HG03342 (cell line): ENCODE measurements at regions not wholly inside any gene's neighbourhood (a gene's known extent, or its start where the extent isn't known, plus 50 kb on each side); places are given as distances from the start of the nearest gene placed in this dataset.

Experiments used
- ATAC-seq: cut with Tn5 transposase; IDR thresholded peaks from one replicate; pipeline ENCODE4 v1.9.1; 2021; ENCODE audit warnings: mild to moderate bottlenecking, moderate library complexity; ENCODE audit not compliant: unreplicated experiment

GRCh38 chr3:30201715-30202114, 404.7 kb upstream of the TGFBR2 start:
- ATAC-seq = no peak

DNA sequence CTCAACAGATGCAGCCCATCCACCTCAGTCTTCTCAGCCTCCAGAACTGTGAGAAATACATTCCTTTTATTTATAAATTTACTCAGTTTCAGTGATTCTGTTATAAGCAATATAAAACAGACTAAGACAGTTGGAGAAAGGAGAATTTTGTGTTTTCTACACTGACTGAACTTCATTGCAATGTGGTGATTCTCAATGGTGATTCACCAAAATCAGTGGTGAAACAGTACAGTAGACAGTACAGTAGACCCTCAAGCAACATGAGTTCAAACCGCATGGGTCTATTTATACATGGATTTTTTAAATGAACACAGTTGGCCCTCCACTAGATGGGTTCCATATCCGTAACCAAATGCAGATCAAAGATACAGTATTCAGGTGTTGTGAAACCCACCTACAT, 403.1 kb upstream of the TGFBR2 start:
- ATAC-seq = no peak

GRCh38 chr3:30204126-30204525, 402.3 kb upstream of the TGFBR2 start:
- ATAC-seq = no peak

GRCh38 chr3:30206051-30206450, 400.4 kb upstream of the TGFBR2 start:
- no peak for ATAC-seq

GRCh38 chr3:30221619-30222018, 384.8 kb upstream of the TGFBR2 start:
- ATAC-seq = no peak

DNA sequence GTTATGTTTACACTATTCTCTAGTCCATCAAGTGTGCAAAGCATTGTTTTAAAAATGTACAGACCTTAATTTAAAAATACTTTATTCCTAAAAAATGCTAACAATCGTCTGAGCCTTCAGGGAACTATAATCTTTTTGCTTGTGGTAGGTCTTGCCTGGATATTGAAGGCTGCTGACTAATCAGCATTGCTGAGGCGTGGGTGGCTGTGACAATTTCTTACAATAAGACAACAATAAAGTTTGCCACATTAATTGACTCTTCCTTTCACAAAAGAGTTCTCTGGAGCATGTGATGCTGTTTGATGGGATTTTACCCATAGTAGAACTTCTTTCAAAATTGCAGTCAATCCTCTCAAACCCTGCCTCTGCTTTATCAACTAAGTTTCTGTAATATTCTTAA, 384.0 kb upstream of the TGFBR2 start:
- no peak for ATAC-seq

DNA sequence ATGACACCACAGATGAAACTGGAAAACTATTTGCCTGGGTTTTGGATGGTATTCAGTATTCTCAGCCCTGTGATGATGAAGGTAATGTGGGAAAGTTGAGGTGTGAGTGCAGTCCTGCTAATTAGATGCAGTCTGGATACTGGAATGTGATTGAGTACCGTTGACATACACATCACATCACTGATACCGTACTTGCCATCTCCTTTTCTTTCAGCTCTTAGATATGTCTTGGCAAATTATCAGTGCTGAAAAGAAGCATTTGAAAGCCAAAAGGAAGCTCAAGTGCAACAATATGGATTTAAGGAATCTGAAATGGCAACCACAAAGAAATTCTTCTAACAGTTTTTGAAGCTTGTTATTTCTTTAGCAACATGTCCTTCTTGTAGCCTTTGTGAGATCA, 381.4 kb upstream of the TGFBR2 start:
- no peak for ATAC-seq

DNA sequence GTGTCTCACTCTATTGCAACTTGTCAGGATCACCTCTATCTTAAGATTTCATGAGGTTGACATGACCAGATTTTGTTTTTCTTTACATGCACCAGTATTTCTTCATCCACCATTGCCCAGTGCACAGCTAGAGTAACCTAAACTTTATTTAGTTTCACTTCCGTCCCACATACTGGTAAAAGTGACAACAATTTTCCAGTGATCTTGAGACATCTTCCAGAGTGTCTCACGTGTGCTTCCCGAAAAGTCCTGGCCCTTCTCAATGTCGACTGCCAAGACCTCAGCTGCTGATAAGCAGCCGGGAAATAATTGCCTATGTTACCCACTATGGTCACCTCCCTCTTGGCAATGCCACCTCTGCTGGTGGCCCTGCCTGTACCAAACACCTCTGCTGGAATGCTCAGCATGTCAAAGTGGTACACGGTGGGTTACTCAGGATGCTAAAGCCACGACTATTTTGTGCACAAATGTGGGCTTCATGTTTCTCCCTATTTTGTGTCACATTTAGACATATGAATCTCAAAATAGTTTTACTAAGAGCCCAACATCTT, 379.7 kb upstream of the TGFBR2 start:
- no peak for ATAC-seq

DNA sequence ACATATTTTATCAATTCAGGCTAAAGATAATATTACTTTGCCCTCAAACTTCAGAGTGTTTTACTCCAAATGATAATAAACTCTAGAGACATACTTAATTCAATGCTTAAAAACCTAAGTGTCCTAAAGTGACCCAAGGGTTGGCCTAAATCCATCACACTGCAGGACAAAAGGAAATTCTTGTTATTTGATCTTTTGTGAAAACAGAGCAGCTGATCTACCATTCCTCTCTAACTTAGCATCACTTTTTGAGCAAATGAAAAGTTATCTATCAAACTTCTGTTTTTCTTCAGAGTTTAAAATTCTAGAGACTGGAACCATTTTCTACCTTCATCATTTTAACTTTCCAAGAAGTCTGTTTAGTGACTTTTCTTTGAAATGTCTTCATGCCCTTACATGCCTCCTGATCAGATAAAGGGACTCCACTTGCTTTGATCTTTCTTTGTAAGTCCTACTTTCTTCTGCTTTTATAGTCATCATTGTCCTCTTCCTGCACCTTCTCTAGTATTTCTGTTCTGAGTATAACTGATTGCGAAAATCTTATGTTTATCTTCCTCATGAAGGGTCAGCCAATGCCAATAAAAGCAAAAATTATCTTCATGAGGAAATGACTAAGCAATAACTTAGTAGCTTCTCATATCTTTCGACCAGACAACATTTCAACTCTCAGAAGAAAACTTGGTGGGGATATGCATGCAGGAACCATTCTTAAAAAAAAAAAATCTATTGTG, 378.7 kb upstream of the TGFBR2 start:
- ATAC-seq = no peak

DNA sequence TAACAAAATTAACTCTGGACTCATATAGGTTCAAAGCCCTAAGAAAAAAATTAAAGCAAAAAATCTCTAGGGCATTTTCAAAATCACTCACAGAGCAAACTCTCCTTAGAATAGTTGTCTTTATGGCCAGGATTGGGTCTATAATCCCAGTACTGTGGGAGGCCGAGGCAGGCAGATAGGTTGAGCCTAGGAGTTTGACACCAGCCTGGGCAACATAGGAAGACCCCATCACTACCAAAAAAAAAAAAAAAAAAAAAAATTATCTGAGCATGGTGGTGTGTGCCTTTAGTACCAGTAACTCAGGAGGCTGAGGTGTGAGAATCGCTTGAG, 378.1 kb upstream of the TGFBR2 start:
- ATAC-seq = no peak

DNA sequence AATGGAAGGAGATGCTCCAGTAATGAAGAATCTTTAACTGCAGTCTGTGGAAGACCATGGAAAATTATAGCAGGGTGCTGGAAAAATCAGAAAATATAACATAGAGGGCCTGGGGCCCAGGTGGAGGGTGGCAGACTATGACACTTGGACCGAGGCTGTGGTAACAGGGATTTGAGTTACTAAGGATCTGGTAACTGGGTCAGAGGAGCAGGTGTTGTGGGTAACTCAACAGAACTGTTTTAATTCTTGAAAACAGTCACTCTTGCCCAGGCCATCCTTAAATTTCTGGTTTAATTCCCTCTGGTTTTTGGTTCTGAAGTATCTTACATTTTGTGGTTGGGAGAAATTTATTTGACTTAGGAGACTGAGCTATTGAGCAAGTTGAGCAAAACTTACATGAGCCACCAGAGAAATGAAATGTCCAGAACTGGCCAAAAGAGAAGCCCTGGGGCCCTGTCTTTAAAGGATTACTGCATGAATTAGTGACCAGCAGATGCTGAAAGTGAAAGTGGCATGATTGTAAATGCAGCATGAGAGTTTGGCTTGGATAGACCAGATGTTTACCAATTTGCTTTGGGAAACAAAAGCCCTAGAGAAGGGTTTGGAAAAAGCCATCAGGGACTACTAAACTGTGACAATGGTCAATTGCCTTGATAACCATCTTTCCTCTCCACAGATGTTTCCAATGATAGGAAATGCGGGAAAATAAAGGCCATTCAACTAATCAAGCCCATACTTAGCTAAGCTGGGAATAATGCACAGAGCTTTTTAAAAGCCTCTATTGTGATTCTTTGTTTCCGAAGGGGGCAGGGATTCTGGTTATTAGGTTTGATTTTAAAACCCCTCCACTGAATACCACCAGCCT, 374.9 kb upstream of the TGFBR2 start:
- no peak for ATAC-seq

DNA sequence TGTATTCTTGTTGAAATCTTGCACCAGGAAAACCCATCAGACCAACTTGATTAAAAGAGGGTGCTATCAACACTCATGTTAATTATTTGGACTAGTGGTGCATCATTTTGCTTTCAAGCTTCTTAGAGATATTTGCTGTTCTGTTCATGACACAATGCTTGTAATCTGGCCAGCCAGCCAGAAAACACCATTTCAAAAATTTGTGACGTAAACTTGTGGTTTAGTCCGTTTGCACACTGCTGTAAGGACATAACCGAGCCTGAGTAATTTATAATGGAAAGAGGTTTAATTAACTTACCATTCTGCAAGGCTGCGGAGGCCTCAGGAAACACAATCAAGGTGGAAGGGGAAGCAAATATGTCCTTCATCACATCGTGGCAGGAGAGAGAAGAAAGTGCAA, 374.3 kb upstream of the TGFBR2 start:
- no peak for ATAC-seq

DNA sequence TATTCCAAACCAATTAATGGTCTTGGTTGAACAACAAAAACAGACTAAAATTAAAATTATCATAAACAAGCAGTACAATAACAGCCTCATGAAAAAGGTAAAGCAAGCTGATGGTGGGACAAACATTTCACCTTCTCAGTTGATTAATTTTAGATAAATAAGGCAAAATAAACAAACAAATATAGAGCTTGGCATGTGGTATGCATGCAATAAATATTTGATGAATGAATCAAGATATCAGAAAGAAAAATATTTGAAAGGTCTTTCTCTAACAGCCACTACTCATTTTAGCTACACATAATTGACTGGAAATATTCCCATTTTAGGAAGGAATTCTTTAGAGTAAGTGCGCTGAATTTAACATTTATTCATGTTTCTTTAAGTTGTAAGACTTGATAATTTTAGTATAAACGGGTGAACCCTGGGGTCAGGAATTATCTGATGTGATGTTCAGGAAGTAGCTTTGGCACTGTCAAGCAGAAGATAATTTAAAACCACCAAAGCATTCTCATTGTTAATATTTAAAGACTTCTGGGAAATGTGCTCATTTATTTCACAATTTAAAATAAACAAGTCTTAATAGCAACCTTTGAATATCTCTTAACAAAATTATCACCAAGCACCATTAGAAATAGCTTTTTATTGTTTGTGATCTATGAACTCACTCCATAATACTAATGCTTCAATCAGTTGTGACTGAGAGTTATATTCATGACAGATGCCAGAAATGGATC, 372.3 kb upstream of the TGFBR2 start:
- no peak for ATAC-seq

- no peak for ATAC-seq
Observed at GRCh38 chr3:30236011-30236410, 370.4 kb upstream of the TGFBR2 start.

- ATAC-seq = no peak
Observed at GRCh38 chr3:30241721-30242120, 364.7 kb upstream of the TGFBR2 start.

DNA sequence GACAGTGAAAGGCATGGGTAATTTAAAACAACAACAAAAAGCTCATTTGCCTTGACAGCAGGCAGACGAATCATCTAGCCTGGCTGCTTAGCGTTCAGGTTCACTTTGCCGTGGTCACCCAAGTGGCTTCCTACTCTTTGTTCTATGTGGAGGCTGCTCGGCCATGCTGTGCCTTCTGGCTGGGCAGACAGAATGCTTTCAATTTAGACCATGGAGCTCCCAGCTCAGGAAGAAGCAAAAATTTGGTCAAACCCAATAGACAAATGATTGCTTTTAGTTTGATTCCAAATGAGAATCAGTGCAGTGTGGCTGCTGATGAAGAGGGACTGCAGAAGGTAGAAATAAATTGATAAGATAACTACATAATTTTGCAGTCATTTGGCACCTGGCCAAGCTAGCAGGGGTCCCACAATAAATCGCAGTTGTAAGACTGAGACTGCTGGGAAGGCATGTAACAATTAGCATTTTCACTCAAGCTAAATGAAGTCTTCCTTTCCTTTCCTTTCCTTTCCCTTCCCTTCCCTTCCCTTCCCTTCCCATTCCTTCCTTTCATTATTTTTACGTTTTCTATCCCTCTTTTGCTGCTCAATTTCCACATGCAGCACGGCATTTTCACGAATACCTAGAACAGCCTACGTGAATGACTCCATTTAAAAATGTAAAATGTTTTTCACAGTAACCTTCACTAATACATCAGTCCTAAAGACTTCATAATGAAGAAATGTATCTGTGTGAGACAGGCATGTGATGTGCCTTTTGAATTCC, 360.4 kb upstream of the TGFBR2 start:
- ATAC-seq = no peak

DNA sequence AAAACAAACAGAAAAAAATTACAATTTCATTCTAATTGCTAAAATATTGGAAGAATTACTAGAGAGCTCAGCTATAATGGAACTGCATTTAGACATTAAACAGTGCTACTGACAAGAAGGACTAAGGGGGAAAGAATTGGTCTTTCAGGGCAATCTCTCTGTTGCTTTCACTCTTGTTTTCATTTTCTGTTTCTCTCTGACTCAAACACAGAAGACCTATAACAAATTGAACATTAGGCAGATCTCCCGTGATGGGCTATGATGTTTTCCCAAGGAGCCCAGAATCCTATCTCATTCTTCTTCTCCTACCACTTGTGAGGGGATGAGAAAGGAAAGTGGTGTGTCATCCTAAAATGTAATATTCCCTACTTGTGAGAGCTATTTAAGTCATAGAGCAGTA, 358.0 kb upstream of the TGFBR2 start:
- peak; percentile 97 for ATAC-seq

DNA sequence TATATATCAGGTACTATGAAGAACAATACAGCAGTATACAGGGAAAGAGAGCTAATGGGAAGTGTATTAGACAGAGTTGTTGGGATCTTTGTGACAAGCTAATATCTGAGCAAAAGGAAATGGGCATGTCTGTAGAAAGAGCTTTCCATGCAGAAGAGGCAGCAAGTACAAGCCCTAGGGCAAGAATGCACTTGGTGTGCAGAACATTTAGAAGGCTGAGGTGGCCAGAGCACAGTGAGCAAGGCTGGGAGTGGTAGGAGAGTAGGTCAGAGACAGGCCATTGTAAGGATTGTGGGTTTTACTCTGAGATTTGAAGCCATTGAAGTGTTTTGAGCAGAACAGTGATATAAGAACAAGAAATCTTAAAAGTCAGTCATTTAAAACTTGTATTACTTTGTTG, 353.9 kb upstream of the TGFBR2 start:
- ATAC-seq = no peak

DNA sequence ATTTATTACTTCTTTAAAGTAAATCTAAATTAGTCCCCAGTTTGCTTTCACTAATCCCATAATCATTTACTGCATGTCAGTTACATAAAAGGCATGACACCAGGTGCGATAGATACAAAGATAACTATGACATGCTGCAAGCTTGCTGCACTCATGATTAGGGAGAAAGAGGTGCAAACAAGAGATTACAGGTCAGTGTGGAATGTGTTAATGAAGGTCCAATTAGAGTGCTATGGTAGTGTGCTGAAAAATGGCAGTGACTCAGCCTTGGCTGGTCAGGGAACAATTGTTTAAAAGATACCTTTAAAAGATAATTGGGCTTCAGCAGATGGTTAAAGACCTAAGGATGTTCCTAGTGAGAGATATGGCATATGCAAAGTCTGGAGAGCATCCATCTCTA, 352.6 kb upstream of the TGFBR2 start:
- ATAC-seq = no peak

- no peak for ATAC-seq
Observed at GRCh38 chr3:30256474-30256873, 349.9 kb upstream of the TGFBR2 start.
